NCI-H82 (cell line): ENCODE measurements at regions not wholly inside any gene's neighbourhood (a gene's known extent, or its start where the extent isn't known, plus 50 kb on each side); places are given as distances from the start of the nearest gene placed in this dataset.

Experiments
- DNase-seq: peaks from one replicate; lab custom pipeline; 2025; lab: John Stamatoyannopoulos, UW

- no peak for DNase-seq
Measured at GRCh38 chr2:128874608-128875007, 555.9 kb upstream of the HS6ST1 start.

DNA sequence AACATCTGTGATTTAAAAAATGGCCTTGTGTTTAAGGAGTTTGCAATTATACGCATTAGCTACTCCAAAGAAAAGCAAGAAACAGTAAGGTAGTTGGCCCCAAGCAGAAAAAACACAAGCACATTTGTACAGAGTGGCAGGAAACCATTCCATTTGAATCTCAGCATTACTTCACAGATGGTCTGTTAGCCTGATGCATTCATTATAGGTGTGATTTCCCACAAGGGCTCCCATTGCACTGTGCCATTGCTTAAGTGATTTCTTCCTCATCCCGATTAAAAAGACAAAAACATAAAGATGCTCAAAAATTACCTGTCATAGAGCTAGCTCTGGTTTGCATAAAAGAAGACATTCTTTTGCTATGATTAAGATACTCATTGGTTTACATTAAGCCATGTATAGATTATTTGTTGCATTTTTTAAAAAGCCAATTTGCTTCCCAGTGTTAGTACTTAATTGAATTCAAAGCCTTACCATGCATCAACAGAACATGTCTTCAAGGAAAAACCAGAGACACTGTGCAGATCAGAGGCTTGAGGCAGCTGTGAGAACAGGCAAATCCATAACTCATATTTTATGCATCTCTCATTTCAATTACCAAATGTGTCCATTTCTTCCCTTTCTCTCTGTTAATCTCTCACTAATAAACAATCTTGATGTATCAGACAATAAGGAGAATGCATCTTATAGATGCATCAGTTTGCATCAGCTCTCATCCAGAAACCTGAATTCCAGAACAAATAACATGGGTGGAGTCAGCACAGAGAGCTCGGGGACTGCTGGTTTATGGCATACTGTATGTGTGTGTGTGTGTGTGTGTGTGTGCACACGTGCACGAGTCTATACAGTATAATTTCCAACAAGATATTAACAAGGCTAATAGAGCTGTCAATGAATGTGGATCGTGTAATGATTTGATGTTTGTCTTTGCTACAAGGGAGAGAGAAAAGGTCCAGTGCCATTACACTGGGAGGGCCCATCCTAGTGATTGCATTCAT, 558.6 kb upstream of the HS6ST1 start:
- no peak for DNase-seq

- DNase-seq: no peak
Measured at GRCh38 chr2:128879161-128879560, 560.5 kb upstream of the HS6ST1 start.

DNA sequence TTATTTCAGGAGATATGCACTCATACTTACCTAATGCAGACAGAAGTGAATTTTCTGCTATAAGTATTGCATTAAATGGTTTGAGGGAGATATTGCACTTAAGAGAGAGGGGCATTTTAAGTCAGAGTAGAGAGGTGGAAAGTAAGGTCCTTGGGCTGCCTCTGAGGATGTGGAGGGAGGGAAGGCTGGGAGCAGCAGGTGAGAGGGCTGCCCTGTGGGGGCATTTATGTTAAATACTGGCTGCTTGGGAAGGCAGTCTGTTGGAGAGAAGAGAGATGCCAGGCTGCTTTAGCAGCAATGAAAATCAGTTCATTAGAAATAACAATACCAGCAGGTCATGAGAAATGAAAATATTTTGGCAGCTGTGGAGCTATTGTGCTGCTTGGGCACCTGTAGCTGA, 576.2 kb upstream of the HS6ST1 start:
- no peak for DNase-seq

DNA sequence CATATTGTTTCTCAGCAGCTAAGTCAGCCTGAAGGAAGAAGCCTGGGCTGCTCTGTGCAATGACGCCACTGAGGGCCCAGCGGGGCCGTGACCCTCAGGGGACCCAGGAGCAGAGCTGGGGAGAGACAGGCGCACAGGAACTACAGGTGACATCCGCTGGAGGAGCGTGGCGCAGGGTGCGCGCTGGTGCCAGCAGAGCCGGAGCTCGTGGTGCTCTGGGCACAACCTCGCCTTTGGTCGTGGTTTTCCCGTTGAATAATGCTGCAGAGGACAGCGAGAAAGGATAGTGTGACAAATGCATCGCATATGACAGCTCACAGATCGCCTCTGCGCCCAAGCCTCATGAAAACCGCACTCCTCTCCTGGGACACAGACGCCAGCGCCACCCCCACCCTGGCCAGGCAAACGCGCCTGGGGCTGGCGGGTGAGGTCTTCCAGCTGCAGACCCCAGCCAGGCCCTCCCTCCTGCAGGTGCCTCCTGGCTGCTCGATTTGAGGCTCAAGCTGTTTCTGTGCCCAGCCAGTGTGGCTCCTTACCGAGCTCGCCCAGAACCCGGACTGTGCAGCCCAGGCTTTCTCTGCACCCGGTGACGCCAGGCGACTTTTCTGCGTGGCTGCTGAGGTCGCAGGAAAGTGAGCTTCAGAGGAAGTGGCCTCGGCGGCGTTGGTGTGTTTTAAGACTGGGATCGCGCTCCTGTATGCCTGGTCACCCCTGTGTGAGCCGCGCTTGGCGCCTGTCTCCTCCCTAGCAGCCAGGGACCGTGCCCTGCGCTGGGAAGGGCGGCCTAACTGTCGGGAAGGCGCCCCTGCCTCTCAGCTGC, 583.1 kb upstream of the HS6ST1 start:
- DNase-seq: no peak

GRCh38 chr2:128903637-128904036, 585.0 kb upstream of the HS6ST1 start:
- no peak for DNase-seq

DNA sequence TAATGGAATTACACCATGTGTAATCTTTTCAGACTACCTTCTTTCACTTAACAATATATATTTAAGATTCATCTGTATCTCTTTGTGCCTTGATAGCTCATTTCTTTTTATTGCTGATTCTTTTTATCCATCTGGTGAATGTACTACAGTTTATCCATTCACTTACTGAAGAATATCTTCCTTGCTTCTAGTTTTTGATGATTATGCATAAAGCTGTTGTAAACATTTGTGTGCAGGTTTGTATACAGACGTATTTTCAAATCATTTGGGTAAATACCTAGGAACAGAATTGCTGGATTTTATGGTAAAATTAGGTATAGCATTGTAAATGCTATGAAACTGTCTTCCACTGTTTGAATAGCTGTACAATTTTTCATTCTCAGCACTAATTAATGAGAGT, 592.6 kb upstream of the HS6ST1 start:
- DNase-seq: no peak

DNA sequence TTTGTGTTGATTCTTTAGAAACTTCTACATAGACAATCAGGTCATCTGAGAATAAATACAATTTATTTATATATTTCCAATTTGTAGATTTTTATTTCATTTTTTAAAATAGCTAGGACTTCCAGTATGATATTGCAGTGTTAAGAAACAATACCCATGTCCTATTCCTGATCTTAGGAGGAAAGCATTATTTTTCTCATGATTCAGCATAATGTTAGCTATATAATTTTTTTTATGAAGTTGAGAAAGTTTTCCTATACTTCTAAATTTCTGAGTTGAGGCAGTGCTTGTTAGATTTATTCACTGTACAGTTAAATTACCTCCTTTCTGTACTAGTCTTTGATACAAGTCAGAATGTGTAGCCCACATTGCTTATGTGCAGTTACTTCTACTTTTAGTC, 595.7 kb upstream of the HS6ST1 start:
- no peak for DNase-seq

DNA sequence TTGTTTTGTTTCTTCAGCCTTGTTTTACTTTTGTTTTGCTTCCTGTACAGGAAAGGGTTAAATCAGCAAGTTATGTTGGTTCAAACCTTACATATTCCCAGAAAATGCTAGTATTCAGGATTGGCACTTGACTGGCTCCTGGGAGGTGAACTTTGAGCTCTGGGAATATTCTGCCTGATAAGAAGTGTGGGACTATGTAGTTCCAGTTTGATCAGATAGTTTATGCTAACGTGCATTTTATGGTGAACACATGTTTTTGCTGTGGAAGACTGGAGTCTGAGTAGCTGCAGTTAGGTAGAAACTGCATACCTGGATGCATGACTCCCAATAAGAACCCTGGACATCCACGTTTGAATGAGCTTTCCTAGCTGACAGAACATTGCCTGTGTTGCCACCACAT, 603.1 kb upstream of the HS6ST1 start:
- no peak for DNase-seq

GRCh38 chr2:128922154-128922553, 603.5 kb upstream of the HS6ST1 start:
- DNase-seq: no peak

- DNase-seq: no peak
Measured at GRCh38 chr2:128925631-128926030, 607.0 kb upstream of the HS6ST1 start.

DNA sequence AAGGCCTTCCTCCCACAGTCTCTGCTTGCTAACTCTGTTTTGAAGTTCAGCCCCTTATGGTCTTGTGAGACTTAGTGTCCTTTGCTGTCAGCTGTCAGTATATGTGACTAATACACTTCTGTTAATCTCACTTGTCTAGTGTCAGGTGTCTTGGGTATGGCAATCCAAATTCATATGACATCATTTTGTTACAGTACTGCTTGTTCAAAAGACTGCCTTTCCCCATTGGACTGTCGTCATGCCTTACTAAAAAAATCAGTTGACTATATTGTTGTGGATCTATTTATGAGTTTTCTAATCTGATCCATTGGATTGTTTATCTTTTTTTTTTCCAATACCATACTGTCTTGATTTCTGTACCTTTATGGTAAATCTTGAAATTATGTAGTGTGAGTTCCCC, 611.4 kb upstream of the HS6ST1 start:
- no peak for DNase-seq

DNA sequence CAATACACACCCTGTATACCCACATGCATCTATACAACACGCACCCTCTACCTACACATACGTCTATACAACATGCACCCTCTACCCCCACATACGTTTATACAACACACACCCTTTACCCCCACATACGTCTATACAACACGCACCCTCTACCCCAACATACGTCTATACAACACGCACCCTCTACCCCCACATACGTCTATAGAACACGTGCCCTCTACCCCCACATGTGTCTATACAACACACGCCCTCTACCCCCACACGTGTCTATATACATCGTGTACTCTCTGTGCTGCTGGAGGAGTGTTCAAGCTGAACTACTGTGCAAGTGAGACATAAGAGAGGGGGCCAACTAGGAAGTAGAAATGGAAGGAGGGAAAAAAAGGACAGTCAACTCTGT, 621.7 kb upstream of the HS6ST1 start:
- DNase-seq: no peak

- no peak for DNase-seq
Measured at GRCh38 chr2:128941751-128942150, 623.1 kb upstream of the HS6ST1 start.

GRCh38 chr2:128949360-128949759, 630.7 kb upstream of the HS6ST1 start:
- DNase-seq: no peak

DNA sequence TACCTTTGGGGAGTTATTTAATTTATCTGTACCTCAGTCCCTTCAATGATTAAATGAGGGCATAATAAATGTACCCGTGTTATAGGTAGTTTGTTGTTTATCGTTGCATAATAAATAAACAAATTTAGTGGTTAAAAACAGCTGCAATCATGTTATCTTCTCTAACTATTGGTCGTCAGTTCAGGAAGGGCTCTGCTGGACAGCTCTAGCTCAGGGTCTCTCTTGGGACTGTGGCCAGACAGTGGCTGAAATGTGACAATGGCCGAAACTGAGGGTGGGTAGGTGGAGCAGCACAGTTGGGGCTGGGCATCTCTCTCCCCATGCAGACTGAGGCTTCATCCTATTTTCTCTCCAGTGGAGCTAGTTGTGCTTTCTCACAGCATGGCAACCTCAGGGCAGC, 632.1 kb upstream of the HS6ST1 start:
- DNase-seq: no peak

- no peak for DNase-seq
Measured at GRCh38 chr2:128958241-128958640, 639.6 kb upstream of the HS6ST1 start.

DNA sequence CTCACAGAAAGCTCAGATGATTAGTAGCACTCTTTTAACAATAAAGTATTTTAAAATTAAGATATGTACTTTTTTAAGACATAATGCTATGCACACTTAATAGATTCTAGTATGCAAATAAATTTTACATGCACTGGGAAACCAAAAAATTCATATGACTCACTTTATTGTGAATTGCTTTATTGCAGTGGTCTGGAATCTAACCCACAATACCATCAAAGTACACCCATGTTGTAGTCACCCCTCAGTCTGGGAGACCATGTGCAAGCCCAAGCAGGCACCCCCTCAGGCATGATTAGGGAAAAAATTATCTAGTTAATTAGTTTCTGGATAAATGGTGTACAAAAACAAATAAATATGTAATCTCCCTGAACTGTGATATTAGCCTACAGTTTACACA, 649.0 kb upstream of the HS6ST1 start:
- DNase-seq: no peak

DNA sequence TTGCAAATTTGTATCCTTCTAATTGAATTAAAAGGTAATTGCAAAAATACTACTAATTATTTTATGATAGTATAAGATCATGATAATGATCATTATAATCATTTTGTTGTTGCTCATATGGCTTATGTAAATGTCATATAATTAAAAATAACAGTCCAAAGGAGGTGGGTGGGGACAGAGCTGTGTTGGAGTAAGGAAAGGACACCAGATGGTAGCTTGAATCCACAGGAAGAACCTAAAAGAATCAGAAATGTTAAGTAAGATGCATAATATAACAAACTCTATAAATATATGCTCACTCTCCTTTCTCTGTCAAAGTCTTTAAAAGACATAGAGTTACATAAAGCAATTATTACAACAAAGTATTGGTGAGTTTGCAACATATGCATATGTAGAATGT, 650.7 kb upstream of the HS6ST1 start:
- no peak for DNase-seq

DNA sequence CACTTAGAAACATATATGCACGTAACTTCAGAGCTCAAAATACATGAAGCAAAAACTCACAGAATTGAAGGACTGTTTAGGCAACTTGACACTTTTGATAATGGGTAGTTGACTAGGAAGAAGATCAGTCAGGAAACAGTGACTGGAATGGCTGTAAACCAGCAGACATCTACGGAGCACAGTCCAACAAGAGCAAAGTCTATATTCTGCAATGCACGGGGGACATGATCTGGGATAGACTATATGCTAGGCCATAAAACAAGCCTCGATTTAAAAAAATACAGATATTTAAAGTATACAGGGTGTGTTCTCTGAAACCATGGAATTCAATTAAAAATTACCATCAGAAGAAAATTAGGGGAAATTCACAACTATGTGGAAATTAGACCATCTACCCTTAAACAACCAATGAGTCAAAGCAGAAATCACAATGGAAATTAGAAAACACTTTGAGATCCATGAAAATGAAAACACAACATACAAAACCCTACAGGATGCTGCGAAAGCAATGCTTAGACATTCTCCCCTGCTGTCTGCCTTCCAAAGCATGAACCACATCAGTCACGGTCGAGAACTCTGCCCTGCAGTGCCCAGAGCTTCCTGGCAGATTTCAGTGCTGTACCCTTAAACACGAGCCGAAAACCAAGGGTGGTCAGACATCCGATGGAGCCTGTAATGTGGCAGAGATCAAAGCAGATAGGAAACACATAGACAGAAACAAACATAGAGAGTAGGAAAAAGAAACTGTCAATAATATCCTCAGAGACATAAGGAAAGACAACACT, 651.9 kb upstream of the HS6ST1 start:
- DNase-seq: no peak

GRCh38 chr2:128973566-128973965, 654.9 kb upstream of the HS6ST1 start:
- no peak for DNase-seq

GRCh38 chr2:128978212-128978611, 659.5 kb upstream of the HS6ST1 start:
- no peak for DNase-seq
